Mucosa of stomach (tissue), 1 donor: ENCODE measurements at regions not wholly inside any gene's neighbourhood (a gene's known extent, or its start where the extent isn't known, plus 50 kb on each side); places are given as distances from the start of the nearest gene placed in this dataset.

Experiments
- H3K27me3 ChIP-seq: one replicate; pipeline ENCODE4 v1.7.0; 2013; ENCODE audit warnings: mild to moderate bottlenecking, low read length; ENCODE audit not compliant: control insufficient read depth, insufficient read depth
- H3K36me3 ChIP-seq: one replicate; pipeline ENCODE4 v1.7.0; 2013; ENCODE audit warnings: low read length; ENCODE audit not compliant: control insufficient read depth, insufficient read depth
- H3K4me1 ChIP-seq: one replicate; pipeline ENCODE4 v1.7.0; 2013; ENCODE audit warnings: mild to moderate bottlenecking, low read length; ENCODE audit not compliant: control insufficient read depth, insufficient read depth
- H3K4me3 ChIP-seq: one replicate; pipeline ENCODE4 v1.7.0; 2013; ENCODE audit warnings: low read length
- H3K9ac ChIP-seq: one replicate; pipeline ENCODE4 v1.7.0; 2013; ENCODE audit warnings: mild to moderate bottlenecking, low read length, moderate library complexity
- H3K9me3 ChIP-seq: one replicate; pipeline ENCODE4 v1.7.0; 2013; ENCODE audit warnings: mild to moderate bottlenecking, low read length, moderate library complexity; ENCODE audit not compliant: control insufficient read depth
- donor health status: Pancreatic carcinoma.

GRCh38 chr12:92261071-92261470 lies 115.4 kb upstream of the BTG1 start:
- Histone ChIP-seq H3K9me3 (no peaks in the 10 kb centered on the region), H3K27me3 (no peaks in the 10 kb centered on the region), H3K4me1 (no peaks in the 10 kb centered on the region), H3K9ac (no peak overlapping the region), H3K36me3 (no peaks in the 10 kb centered on the region), H3K4me3 (no peak overlapping the region)

- Histone ChIP-seq H3K27me3 (no peaks in the 10 kb centered on the region), H3K9me3 (no peaks in the 10 kb centered on the region), H3K9ac (no peak overlapping the region), H3K4me1 (no peaks in the 10 kb centered on the region), H3K4me3 (no peak overlapping the region), H3K36me3 (no peaks in the 10 kb centered on the region)
These were observed 114.1 kb upstream of the BTG1 start for GRCh38 chr12:92259696-92260251.

- Histone ChIP-seq H3K27me3 (no peaks in the 10 kb centered on the region), H3K9ac (no peak overlapping the region), H3K36me3 (no peaks in the 10 kb centered on the region), H3K4me3 (no peak overlapping the region), H3K4me1 (no peaks in the 10 kb centered on the region), H3K9me3 (no peaks in the 10 kb centered on the region)
These were observed 113.6 kb upstream of the BTG1 start for GRCh38 chr12:92259291-92259690.

GRCh38 chr12:92257261-92257660 lies 111.6 kb upstream of the BTG1 start:
- Histone ChIP-seq H3K4me1 (no peaks in the 10 kb centered on the region), H3K36me3 (no peaks in the 10 kb centered on the region), H3K4me3 (no peak overlapping the region), H3K9me3 (no peaks in the 10 kb centered on the region), H3K27me3 (no peaks in the 10 kb centered on the region), H3K9ac (no peak overlapping the region)

GRCh38 chr12:92255741-92256140 lies 110.1 kb upstream of the BTG1 start:
- no peak overlapping the region for H3K9ac ChIP-seq
- H3K4me3 ChIP-seq: no peak overlapping the region
- no peaks in the 10 kb centered on the region for H3K4me1 ChIP-seq
- H3K9me3 ChIP-seq: no peaks in the 10 kb centered on the region
- H3K27me3 ChIP-seq: no peaks in the 10 kb centered on the region
- no peaks in the 10 kb centered on the region for H3K36me3 ChIP-seq

- no peaks in the 10 kb centered on the region for H3K27me3 ChIP-seq
- no peak overlapping the region for H3K9ac ChIP-seq
- no peaks in the 10 kb centered on the region for H3K4me1 ChIP-seq
- no peaks in the 10 kb centered on the region for H3K9me3 ChIP-seq
- H3K4me3 ChIP-seq: no peak overlapping the region
- no peaks in the 10 kb centered on the region for H3K36me3 ChIP-seq
These were observed 107.7 kb upstream of the BTG1 start for GRCh38 chr12:92253301-92253700.

GRCh38 chr12:92248977-92249376 lies 103.3 kb upstream of the BTG1 start:
- Histone ChIP-seq H3K27me3 (no peaks in the 10 kb centered on the region), H3K9me3 (no peaks in the 10 kb centered on the region), H3K36me3 (no peaks in the 10 kb centered on the region), H3K9ac (no peak overlapping the region), H3K4me3 (no peak overlapping the region), H3K4me1 (no peaks in the 10 kb centered on the region)

GRCh38 chr12:92244036-92244435 lies 98.4 kb upstream of the BTG1 start:
- Histone ChIP-seq H3K36me3 (no peaks in the 10 kb centered on the region), H3K4me3 (no peak overlapping the region), H3K9me3 (no peaks in the 10 kb centered on the region), H3K4me1 (no peaks in the 10 kb centered on the region), H3K9ac (no peak overlapping the region), H3K27me3 (no peaks in the 10 kb centered on the region)

GRCh38 chr12:92242907-92243306 lies 97.3 kb upstream of the BTG1 start:
- no peaks in the 10 kb centered on the region for H3K27me3 ChIP-seq
- H3K36me3 ChIP-seq: no peaks in the 10 kb centered on the region
- no peaks in the 10 kb centered on the region for H3K4me1 ChIP-seq
- no peak overlapping the region for H3K4me3 ChIP-seq
- no peak overlapping the region for H3K9ac ChIP-seq
- no peaks in the 10 kb centered on the region for H3K9me3 ChIP-seq

- H3K36me3 ChIP-seq: no peaks in the 10 kb centered on the region
- H3K9ac ChIP-seq: no peak overlapping the region
- H3K27me3 ChIP-seq: no peaks in the 10 kb centered on the region
- no peaks in the 10 kb centered on the region for H3K9me3 ChIP-seq
- H3K4me1 ChIP-seq: no peaks in the 10 kb centered on the region
- H3K4me3 ChIP-seq: no peak overlapping the region
These were observed 92.3 kb upstream of the BTG1 start for GRCh38 chr12:92237762-92238523.

GRCh38 chr12:92237262-92237661 lies 91.6 kb upstream of the BTG1 start:
- Histone ChIP-seq H3K9ac (no peak overlapping the region), H3K27me3 (no peaks in the 10 kb centered on the region), H3K4me3 (no peak overlapping the region), H3K9me3 (no peaks in the 10 kb centered on the region), H3K36me3 (no peaks in the 10 kb centered on the region), H3K4me1 (no peaks in the 10 kb centered on the region)

GRCh38 chr12:92235703-92236472 lies 90.2 kb upstream of the BTG1 start:
- Histone ChIP-seq H3K36me3 (no peaks in the 10 kb centered on the region), H3K4me1 (no peaks in the 10 kb centered on the region), H3K9ac (no peak overlapping the region), H3K4me3 (no peak overlapping the region), H3K9me3 (no peaks in the 10 kb centered on the region), H3K27me3 (no peaks in the 10 kb centered on the region)
